ENCODE measurements at regions not wholly inside any gene's neighbourhood (a gene's known extent, or its start where the extent isn't known, plus 50 kb on each side); places are given as distances from the start of the nearest gene placed in this dataset.
"Not testable (repeated sequence)": the region's sequence is repeated elsewhere in the genome, so short reads cannot be mapped to it uniquely, and the experiment has no call there.

GRCh38 chr5:23451156-23451555, 56.3 kb upstream of the PRDM9 start:
- no peak for DNase-seq

GRCh38 chr5:23450187-23450586, 57.2 kb upstream of the PRDM9 start:
- DNase-seq = no peak

GRCh38 chr5:23448627-23449026, 58.8 kb upstream of the PRDM9 start:
- DNase-seq = no peak

- DNase-seq = no peak
Observed at GRCh38 chr5:23446424-23446823, 61.0 kb upstream of the PRDM9 start.

GRCh38 chr5:23445573-23445972, 61.8 kb upstream of the PRDM9 start:
- no peak for DNase-seq

- no peak for DNase-seq
Observed at GRCh38 chr5:23440703-23441102, 66.7 kb upstream of the PRDM9 start.

- DNase-seq = no peak
Observed at GRCh38 chr5:23437011-23437410, 70.4 kb upstream of the PRDM9 start.

- DNase-seq = no peak
Observed at GRCh38 chr5:23433534-23434315, 73.7 kb upstream of the PRDM9 start.

GRCh38 chr5:23428705-23429104, 78.7 kb upstream of the PRDM9 start:
- DNase-seq = no peak

GRCh38 chr5:23420214-23420613, 87.2 kb upstream of the PRDM9 start:
- not testable (repeated sequence) for DNase-seq

- DNase-seq = no peak
Observed at GRCh38 chr5:23419115-23419514, 88.3 kb upstream of the PRDM9 start.

- DNase-seq = no peak
Observed at GRCh38 chr5:23412515-23412914, 94.9 kb upstream of the PRDM9 start.

GRCh38 chr5:23411994-23412393, 95.4 kb upstream of the PRDM9 start:
- DNase-seq = no peak

- DNase-seq = no peak
Observed at GRCh38 chr5:23411200-23411599, 96.2 kb upstream of the PRDM9 start.

- DNase-seq = not testable (repeated sequence)
Observed at GRCh38 chr5:23410775-23411174, 96.6 kb upstream of the PRDM9 start.

GRCh38 chr5:23405316-23406068, 101.9 kb upstream of the PRDM9 start:
- DNase-seq = no peak

- no peak for DNase-seq
Observed at GRCh38 chr5:23402585-23402984, 104.8 kb upstream of the PRDM9 start.

GRCh38 chr5:23400951-23401350, 106.5 kb upstream of the PRDM9 start:
- DNase-seq = no peak

GRCh38 chr5:23396346-23396745, 111.1 kb upstream of the PRDM9 start:
- DNase-seq = no peak

GRCh38 chr5:23389291-23390101, 117.9 kb upstream of the PRDM9 start:
- DNase-seq = no peak

GRCh38 chr5:23385036-23385435, 122.4 kb upstream of the PRDM9 start:
- DNase-seq = no peak

GRCh38 chr5:23372177-23372576, 135.2 kb upstream of the PRDM9 start:
- DNase-seq = no peak

- no peak for DNase-seq
Observed at GRCh38 chr5:23368393-23368792, 139.0 kb upstream of the PRDM9 start.

- no peak for DNase-seq
Observed at GRCh38 chr5:23367874-23368273, 139.5 kb upstream of the PRDM9 start.
